ENCODE measurements at regions not wholly inside any gene's neighbourhood (a gene's known extent, or its start where the extent isn't known, plus 50 kb on each side); places are given as distances from the start of the nearest gene placed in this dataset.

GRCh38 chrX:68995780-68996551 is 167.1 kb downstream of the EFNB1 start:
- TF ChIP-seq EP300 (IDR thresholded peaks at IDR 0.05) (no peak), POLR2A (IDR thresholded peaks at IDR 0.05) (no peak), CTCF (IDR thresholded peaks at IDR 0.05) (no peak), POLR2AphosphoS5 (IDR thresholded peaks at IDR 0.05) (no peak)
- 22 to 63% (median 31%) methylated on average over 18 to 21 of the region's 21 CpGs for WGBS, 5 donors
- H3K27me3 ChIP-seq, result no peaks in the 10 kb centered on the region
- intact Hi-C loops (cut with DNase I; ENCODE audit: low total_unique reads), result no loop called here
- no peak overlapping the region for H3K4me3 ChIP-seq
- H3K4me1 ChIP-seq, result peaks cover 0 to 32% (median 18%) of the 10 kb centered on the region in 4 donors
- peak overlapping the region in 4 of 5 donors; percentile 20 to 64 (median 61) for H3K27ac ChIP-seq
- no peaks in the 10 kb centered on the region for H3K36me3 ChIP-seq
- H3K9me3 ChIP-seq, result no peaks in the 10 kb centered on the region
- peak in 1 of 2 donors; percentile 84 for DNase-seq

DNA sequence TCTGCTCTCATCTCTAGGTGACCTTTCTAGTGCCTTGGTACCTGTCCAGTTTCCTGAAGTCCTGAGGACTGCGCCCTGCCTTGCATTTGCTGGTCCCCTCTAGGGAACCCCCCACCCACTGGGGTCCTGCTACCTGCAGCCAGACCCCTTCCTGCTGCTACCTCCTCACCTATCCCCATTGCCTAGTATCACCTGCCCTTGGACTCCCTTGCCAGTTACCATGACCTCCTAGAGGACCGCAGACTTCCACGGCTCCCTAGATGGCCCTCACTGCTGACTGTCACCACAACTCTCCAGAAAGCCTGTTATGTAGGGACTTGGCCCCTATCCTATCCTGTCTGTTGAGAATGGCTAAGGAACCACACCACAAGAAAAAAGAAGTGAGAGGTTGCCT is 166.6 kb downstream of the EFNB1 start:
- Histone ChIP-seq H3K27me3 (no peaks in the 10 kb centered on the region), H3K27ac (peak overlapping the region in 4 of 5 donors; percentile 17 to 64 (median 61)), H3K4me3 (no peak overlapping the region), H3K36me3 (no peaks in the 10 kb centered on the region), H3K9me3 (no peaks in the 10 kb centered on the region), H3K4me1 (peaks cover 0 to 36% (median 20%) of the 10 kb centered on the region in 4 donors)
- DNase-seq, result no peak
- 58 to 83% (median 74%) methylated on average over 2 to 3 of the region's 3 CpGs for WGBS, 5 donors
- intact Hi-C loops (cut with DNase I; ENCODE audit: low total_unique reads), result no loop called here
- TF ChIP-seq POLR2A (IDR thresholded peaks at IDR 0.05), result no peak
- TF ChIP-seq CTCF (IDR thresholded peaks at IDR 0.05), result no peak
- no peak for TF ChIP-seq EP300 (IDR thresholded peaks at IDR 0.05)
- TF ChIP-seq POLR2AphosphoS5 (IDR thresholded peaks at IDR 0.05), result no peak

DNA sequence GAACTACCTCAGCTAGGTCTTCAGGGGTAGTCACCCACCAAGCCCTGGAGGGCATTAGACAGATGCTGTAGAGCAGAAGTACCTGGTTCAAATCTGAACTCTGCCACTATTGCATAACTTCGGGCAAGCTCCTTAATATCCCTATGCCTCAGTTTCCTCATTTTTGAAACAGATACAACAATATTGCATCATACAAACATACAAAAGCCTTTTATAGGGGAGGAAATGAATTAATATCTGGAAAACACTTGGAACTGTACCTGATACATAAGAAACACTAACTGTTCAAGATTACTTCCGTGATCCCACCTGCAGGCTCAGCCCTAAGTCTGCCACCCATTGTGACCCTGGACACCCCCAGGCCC is 166.1 kb downstream of the EFNB1 start:
- intact Hi-C loops (cut with DNase I; ENCODE audit: low total_unique reads), result no loop called here

More for the DNA sequence above, 166.1 kb downstream of the EFNB1 start:
- WGBS, 5 donors, result 77 to 94% (median 90%) methylated on average over 2 of the region's 2 CpGs
- TF ChIP-seq CTCF (IDR thresholded peaks at IDR 0.05) (no peak), EP300 (IDR thresholded peaks at IDR 0.05) (no peak), POLR2A (IDR thresholded peaks at IDR 0.05) (no peak), POLR2AphosphoS5 (IDR thresholded peaks at IDR 0.05) (no peak)
- no peaks in the 10 kb centered on the region for H3K36me3 ChIP-seq
- H3K9me3 ChIP-seq, result no peaks in the 10 kb centered on the region
- no peak for DNase-seq
- H3K4me3 ChIP-seq, result no peak overlapping the region
- no peak overlapping the region for H3K27ac ChIP-seq
- no peaks in the 10 kb centered on the region for H3K27me3 ChIP-seq
- peaks cover 4 to 41% (median 25%) of the 10 kb centered on the region in 4 donors for H3K4me1 ChIP-seq

Measured in stomach (tissue), 8 donors.